Colonic mucosa (tissue), 4 donors: ENCODE measurements at regions not wholly inside any gene's neighbourhood (a gene's known extent, or its start where the extent isn't known, plus 50 kb on each side); places are given as distances from the start of the nearest gene placed in this dataset.
A peak's percentile ranks its signal among the peaks of the same experiment; 100 is the strongest.

Source experiments
- DNase-seq: peaks from one replicate; pipeline ENCODE4 v3.0.0-alpha.2; 2020
- H3K27ac ChIP-seq: fragments of 200-600 bp; one replicate; pipeline ENCODE4 v1.8.0; 2021
- H3K27me3 ChIP-seq: fragments of 200-600 bp; one replicate; pipeline ENCODE4 v1.8.0; 2021
- H3K36me3 ChIP-seq: fragments of 200-600 bp; one replicate; pipeline ENCODE4 v1.8.0; 2021
- H3K4me1 ChIP-seq: fragments of 200-600 bp; one replicate; pipeline ENCODE4 v1.8.0; 2021; ENCODE audit warnings: mild to moderate bottlenecking
- H3K4me3 ChIP-seq: fragments of 200-600 bp; one replicate; pipeline ENCODE4 v1.8.0; 2021
- H3K9ac ChIP-seq, 2 donors: one replicate each; pipeline ENCODE4 v1.7.0; 2013; ENCODE audit warnings: control low read depth in 2 of 2, low read depth in 2 of 2, low read length in 2 of 2
- H3K9me3 ChIP-seq: fragments of 200-600 bp; one replicate; pipeline ENCODE4 v1.8.0; 2021
- intact Hi-C: fragments of 100-400 bp; cut with DNase I; formaldehyde crosslinking; loops from one replicate; pipeline ENCODE4 v1.14.1; 2022
- TF ChIP-seq, protein P1 (sequence below): fragments of 200-600 bp; IDR thresholded peaks from one replicate; pipeline ENCODE4 v1.8.0; 2022; ENCODE audit warnings: antibody characterized with exemption, mild to moderate bottlenecking
- donor health status: healthy.
- donor health status: DM: no; HTN: no; CAD: no.
- donor health status: DM: no; HTN: no; CAD: no.

DNA sequence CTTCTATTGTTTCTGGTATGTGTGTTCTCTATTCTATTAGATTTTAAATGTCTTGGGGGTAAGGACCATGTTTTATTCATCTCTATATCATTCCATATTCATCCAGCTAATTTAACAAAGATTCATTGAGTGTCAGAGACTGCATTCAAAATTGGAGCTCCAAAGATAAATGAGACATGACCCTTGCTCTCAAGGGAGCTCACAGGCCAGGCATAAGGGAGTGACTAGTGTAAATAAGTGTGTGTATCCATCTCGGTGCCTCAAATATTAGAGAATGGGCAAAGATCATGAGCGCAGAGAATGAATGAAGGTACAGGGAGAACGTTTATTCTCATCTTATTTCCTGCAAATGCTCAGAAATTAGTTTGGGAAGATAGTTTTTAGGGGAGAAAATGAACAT, 150.1 kb upstream of the CASK start:
- Histone ChIP-seq H3K27ac (no peak overlapping the region), H3K9me3 (no peaks in the 10 kb centered on the region), H3K9ac (no peak overlapping the region), H3K36me3 (no peaks in the 10 kb centered on the region), H3K4me1 (no peaks in the 10 kb centered on the region), H3K27me3 (no peaks in the 10 kb centered on the region), H3K4me3 (no peak overlapping the region)
- DNase-seq, result peak; percentile 25
- TF ChIP-seq, protein P1, sequence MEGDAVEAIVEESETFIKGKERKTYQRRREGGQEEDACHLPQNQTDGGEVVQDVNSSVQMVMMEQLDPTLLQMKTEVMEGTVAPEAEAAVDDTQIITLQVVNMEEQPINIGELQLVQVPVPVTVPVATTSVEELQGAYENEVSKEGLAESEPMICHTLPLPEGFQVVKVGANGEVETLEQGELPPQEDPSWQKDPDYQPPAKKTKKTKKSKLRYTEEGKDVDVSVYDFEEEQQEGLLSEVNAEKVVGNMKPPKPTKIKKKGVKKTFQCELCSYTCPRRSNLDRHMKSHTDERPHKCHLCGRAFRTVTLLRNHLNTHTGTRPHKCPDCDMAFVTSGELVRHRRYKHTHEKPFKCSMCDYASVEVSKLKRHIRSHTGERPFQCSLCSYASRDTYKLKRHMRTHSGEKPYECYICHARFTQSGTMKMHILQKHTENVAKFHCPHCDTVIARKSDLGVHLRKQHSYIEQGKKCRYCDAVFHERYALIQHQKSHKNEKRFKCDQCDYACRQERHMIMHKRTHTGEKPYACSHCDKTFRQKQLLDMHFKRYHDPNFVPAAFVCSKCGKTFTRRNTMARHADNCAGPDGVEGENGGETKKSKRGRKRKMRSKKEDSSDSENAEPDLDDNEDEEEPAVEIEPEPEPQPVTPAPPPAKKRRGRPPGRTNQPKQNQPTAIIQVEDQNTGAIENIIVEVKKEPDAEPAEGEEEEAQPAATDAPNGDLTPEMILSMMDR, result no peak
- intact Hi-C loops, result no loop called here

DNA sequence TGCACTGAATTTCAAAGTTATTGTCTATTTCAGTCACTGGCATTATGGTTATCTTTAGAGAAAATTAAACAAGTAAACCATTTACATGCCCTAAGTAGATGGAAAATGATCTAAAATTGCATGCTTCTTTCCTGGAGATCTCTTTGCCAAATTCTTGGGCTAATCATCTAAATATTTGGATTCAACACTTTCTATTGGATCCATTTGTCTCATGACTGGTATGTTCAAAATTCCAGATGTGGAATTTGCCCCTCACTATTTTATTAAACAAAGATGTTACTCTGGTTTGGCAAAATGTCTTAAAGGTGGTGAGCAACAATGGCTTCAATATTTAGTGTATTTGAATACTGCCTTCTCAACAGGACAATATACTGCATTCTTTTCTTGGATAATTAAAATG, 147.5 kb upstream of the CASK start:
- DNase-seq, result no peak
- no peak overlapping the region for H3K9ac ChIP-seq
- H3K36me3 ChIP-seq, result no peaks in the 10 kb centered on the region
- no peaks in the 10 kb centered on the region for H3K9me3 ChIP-seq
- intact Hi-C loops, result no loop called here
- H3K27ac ChIP-seq, result no peak overlapping the region
- TF ChIP-seq, protein P1, result no peak
- no peaks in the 10 kb centered on the region for H3K4me1 ChIP-seq
- H3K4me3 ChIP-seq, result no peak overlapping the region
- H3K27me3 ChIP-seq, result no peaks in the 10 kb centered on the region

DNA sequence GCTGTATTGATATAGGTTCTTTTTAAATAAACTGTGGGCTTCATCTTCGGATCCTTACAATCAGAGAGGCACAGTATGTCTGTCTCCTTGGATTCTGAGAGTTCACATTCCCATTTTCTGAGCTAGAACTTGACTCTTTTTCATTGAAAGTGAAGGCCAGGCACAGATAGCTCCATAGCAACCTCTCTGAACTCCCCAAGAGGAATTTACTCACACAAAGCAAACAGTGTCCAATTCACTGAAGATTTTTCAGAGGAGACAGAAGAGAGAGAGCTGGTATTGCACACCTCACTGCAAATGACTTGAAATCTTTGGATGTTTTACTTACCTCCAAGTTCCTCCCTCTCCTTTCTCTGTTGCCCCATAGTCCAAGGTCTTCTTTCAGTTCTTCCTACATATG, 130.9 kb upstream of the CASK start:
- intact Hi-C loops, result no loop called here
- Histone ChIP-seq H3K36me3 (no peaks in the 10 kb centered on the region), H3K4me1 (no peaks in the 10 kb centered on the region), H3K27me3 (no peaks in the 10 kb centered on the region), H3K9me3 (no peaks in the 10 kb centered on the region), H3K9ac (no peak overlapping the region), H3K27ac (no peak overlapping the region), H3K4me3 (no peak overlapping the region)
- TF ChIP-seq, protein P1, result no peak
- DNase-seq, result no peak

- Histone ChIP-seq H3K27ac (no peak overlapping the region), H3K4me1 (no peaks in the 10 kb centered on the region), H3K27me3 (no peaks in the 10 kb centered on the region), H3K9me3 (no peaks in the 10 kb centered on the region), H3K9ac (no peak overlapping the region), H3K36me3 (no peaks in the 10 kb centered on the region), H3K4me3 (no peak overlapping the region)
- TF ChIP-seq, protein P1, result no peak
- intact Hi-C loops, result no loop called here
- DNase-seq, result no peak
Observed at GRCh38 chrX:42050345-42050744, 127.0 kb upstream of the CASK start.

GRCh38 chrX:42047886-42048285, 124.5 kb upstream of the CASK start:
- no peak overlapping the region for H3K9ac ChIP-seq
- H3K4me3 ChIP-seq, result no peak overlapping the region
- no peaks in the 10 kb centered on the region for H3K4me1 ChIP-seq
- H3K27me3 ChIP-seq, result no peaks in the 10 kb centered on the region
- no peak for DNase-seq
- no peak overlapping the region for H3K27ac ChIP-seq
- H3K36me3 ChIP-seq, result no peaks in the 10 kb centered on the region
- no peaks in the 10 kb centered on the region for H3K9me3 ChIP-seq
- intact Hi-C loops, result no loop called here
- TF ChIP-seq, protein P1, result no peak

GRCh38 chrX:42028109-42028508, 104.8 kb upstream of the CASK start:
- intact Hi-C loops, result no loop called here
- H3K4me1 ChIP-seq, result no peaks in the 10 kb centered on the region
- no peak for DNase-seq
- no peaks in the 10 kb centered on the region for H3K9me3 ChIP-seq
- H3K4me3 ChIP-seq, result no peak overlapping the region
- no peak overlapping the region for H3K9ac ChIP-seq
- no peaks in the 10 kb centered on the region for H3K36me3 ChIP-seq
- TF ChIP-seq, protein P1, result no peak
- peak overlapping the region; percentile 63 for H3K27ac ChIP-seq
- no peaks in the 10 kb centered on the region for H3K27me3 ChIP-seq
